ENCODE measurements at regions not wholly inside any gene's neighbourhood (a gene's known extent, or its start where the extent isn't known, plus 50 kb on each side); places are given as distances from the start of the nearest gene placed in this dataset.

DNA sequence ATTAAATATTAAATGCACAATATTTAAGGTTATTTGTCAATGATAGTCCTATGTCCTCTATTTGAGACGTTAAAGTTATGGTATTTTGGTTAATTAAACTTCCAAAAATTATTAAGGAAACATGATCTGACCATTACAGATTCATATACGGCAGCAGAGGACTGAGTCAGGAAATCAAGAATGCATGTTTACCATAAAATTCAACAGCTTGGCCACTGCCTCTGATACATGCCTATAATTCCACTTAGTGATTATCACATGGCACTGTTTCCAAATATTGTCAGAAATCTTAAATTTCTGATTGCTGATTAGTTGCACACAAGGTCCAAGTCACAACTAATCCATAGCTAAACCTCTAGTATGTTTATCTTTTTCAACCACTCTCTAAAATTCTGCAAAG, 232.2 kb upstream of the UGT8 start:
- no peak for DNase-seq (ENCODE audit: low spot score)

DNA sequence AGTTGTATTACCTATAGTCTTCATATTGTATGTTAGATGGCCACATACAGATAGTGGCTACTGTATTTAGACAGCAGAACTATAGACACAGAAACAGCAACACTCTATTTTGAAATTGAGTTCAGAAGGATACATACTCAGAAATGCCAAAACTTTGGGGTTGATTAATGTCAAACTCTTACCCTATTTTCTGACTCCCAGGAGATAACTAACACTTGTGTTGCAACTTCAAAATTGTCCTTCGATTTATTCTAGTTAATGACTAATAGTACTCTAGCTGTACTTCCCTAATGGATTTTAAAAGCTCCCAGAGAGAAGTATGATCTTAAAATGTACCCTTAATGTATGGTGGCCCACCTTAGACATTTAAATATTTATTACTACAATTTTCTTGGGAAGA, 229.9 kb upstream of the UGT8 start:
- no peak for DNase-seq (ENCODE audit: low spot score)

DNA sequence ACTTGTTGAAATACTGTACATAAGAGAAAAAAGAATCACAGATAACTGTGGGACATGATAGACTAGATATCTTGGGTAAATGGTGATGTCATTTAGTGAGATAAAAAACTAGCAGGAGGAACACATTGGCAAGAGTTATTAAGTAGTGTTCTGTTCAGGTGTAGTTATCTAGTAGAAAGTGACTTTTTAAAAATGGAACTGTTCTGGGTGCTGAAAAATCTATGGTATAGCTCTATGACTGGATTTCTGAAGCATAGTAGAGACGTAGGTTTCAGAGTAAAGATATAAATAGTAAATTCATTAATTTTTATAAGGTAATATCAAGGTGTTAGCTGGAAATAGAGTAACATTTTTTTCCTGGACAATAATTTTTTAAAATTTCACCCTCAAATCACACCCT, 225.1 kb upstream of the UGT8 start:
- no peak for DNase-seq (ENCODE audit: low spot score)

DNA sequence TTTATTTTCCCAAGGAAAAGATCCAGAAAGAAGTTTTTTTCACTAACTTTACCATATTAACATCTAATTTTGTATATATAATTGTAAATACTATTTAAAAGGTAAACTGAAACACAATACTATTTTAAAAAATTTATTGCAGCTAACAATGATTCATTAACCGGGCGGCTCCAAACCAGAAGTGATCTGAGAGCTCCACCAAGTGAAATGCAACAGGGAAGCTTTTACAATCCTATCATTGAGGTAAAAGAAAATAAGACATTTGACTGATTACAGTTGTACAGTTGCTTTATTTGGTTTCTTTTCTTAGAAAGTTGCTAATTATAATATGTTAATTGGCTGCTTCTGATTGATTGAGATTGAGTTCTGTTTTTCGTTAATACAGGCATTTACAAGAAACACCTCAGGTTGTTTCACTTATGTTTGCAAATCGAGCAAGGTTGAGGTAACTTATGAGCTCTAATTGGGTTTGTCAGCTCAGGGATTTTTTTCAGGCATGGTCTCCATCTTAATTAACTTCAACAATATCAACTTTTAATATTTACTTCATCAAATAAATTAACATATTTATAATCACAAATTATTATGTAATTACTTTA, 220.2 kb upstream of the UGT8 start:
- DNase-seq (ENCODE audit: low spot score), result peak; percentile 72

DNA sequence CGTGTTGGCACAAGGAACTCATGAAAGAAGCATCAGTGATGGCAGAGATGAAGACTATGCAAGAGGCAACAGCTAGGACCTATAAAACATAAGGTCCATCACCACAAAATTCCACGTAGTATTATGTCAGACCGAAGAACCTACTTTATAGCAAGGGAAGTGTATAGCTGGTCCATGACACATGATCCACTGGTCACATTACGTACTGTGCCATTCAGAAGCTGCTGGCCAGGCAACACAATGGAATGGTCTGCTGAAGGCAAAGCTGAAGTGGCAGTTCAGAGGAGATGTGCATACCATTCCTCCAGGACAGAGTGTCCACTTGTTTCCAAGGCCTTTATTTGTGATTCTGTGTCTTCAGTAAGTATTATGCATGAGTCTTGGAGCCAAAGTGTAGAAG, 215.5 kb upstream of the UGT8 start:
- no peak for DNase-seq (ENCODE audit: low spot score)

DNA sequence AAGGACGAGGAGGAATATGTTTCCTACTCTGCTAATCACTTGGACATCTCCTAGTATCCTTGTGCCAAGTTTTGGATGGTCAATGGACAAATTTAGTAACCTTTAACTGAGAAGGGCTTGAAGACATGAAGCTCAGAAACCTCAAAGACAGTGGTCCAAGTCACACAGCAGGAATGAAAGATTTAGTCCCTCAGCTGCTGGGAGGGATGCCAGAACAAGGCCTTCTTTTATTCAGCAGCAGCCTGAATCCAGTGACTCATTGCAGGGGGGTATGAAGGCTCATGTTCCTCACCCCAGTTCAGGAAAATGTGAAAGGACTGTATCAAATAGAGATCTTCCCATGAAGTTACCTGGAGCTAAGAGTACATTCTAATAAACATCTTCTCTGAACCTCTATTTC, 214.9 kb upstream of the UGT8 start:
- no peak for DNase-seq (ENCODE audit: low spot score)

DNA sequence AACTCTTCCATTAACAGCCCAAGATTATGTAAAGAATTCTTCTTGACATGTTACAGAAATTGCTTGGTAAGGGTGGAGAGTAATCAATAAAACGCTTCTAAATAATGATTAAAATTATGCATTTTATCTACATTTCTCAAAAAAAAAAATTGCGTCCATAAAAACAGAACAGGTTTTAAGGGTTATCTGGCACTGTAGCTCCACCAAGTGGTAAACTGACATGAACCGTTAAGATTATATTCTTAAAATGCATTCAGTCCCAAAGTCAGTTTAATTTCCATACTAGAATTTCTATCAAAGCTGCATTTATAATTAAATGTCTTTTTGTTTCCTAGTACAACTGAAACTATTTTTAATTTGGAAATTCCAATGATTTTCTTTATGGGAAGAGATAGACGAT, 214.0 kb upstream of the UGT8 start:
- peak; percentile 67 for DNase-seq (ENCODE audit: low spot score)

DNA sequence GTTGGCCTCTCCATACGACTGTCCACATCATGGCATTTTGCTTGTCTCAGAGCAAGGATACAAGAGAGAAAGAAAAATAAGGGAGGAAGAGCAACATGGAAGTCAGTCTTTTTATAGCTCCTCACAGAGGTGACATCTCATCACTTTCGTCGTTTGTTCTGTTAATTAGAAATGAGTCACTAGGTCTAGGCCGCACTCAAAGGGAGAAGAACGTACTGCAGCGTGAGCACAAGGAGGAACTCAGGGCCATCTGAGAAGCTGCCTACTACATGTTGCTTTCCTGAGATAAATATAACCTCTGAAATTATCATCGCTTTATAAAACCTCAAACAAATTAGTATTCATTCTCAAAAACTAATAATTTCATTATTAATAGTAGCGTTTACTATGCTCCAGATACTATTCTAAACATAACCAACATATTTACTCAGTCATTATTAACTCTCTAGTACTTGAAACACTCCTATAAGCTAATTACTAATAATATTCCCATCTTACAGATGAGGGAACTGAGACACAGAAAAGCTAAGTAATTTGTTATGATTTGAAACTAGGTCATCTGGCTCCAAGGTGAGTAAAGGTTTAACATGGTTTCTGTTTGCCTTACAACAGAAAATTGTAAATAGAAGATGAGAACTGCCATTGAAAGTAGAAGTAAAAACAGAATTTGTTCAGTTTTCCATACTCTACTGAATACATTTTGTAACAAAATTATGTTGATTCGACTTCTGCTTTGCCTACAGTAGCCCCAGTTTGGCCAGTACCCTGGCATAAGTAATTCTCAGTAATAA, 213.2 kb upstream of the UGT8 start:
- DNase-seq (ENCODE audit: low spot score), result no peak

DNA sequence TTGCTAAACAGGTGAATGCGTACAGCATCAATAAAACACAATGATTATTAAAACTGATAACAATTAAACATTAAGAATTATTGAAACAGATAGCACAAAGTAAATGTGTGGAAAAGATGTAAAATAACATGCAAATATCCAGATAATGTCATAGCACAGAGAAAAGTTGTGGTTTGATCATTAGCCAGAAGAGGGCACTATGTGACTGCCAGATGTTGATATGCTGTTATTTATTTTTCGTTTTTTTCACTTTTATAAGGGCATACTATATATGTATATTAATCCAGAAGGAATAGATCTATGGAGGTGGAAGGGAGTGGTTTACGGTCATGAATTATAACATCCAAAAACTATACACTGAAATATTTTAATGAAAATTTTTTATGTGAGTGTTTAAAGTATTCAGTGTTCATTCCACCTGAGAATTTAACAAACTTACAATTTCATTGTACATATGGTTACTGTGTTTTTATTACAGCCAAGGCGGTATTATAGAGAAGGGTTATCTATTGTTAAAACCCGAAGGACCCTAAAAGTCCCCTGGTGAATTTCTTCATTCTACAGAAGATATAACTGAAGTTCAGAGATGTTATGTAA, 211.9 kb upstream of the UGT8 start:
- DNase-seq (ENCODE audit: low spot score), result no peak

DNA sequence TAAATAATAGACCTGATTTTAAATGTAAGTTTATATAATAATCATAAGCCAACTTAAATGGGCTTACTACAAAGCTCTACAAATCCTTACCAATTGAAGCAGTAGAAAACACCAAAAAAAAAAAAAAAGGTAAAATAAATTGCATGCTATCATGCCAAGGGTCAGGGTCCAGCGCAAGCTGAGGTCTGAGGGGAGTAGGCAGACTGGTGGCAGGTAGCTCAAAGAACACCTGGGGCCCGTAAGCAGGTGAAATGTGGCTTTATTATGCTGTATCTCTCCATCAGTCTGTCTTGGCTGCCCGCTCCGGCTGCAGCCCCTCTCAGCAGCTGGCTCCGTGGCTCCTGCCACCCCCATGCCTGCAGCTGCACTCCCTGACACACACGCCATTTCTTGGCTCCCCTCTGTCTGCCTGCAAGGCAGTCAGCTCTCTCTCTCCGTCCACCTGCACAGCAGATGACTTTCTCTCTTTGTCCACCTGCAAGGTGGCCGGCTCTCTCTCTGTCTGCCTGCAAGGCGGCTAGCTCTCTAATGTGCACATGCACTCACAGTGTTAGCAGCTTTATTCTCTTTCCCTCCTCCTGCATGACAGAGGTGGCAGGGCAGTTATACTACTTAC, 209.4 kb upstream of the UGT8 start:
- DNase-seq (ENCODE audit: low spot score), result no peak

DNA sequence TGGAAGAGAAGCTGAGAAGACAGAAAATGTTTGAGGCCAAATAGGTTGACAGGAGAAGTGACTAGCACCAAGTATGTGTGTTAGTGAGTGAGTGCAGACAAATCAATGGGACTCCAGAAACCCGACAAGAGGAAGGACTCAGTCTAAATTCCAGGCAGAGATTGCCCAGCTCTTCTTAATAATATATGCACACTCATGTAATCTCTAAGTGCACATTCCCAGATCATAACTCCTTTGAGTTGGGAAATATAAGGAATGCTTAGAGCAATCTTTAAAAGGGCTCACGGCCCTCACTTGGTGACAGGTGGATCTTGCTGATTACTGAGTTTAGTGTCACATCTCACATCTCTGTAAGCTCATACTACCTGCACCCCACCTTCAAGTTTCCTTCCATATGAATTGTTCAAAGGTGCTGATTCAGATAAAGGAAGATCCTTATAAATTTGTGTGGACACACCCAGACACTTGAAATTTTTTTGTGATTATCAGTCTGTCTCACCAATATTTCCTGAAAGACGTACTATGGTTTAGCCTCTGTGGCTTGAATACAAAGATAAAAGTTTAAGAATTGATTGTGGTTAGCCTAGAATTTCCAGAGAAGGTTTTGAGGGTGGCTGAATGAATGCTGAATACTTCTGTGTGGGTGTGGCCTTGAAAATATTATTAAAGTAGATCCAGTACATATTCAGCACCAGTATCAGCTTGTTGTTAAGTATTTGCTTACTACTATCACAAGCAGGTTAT, 205.1 kb upstream of the UGT8 start:
- no peak for DNase-seq (ENCODE audit: low spot score)

DNA sequence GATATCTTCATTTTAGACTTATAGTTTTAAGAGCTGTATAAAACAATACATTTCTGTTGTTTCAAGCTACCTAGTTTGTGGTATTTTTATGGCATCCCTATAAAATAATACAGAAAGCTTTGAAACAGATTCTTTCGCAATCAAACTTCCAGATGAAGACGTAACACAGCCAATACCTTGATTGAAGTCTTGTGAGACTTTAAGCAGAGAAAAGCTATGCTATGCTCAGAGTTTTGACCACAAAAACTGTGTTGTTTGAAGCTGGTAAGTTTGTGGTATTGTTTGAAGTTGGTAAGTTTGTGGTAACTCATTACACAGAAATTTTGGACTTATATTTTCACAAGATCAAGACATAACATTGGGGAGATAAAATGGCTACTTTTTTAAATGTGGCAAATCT, 201.8 kb upstream of the UGT8 start:
- no peak for DNase-seq (ENCODE audit: low spot score)

DNA sequence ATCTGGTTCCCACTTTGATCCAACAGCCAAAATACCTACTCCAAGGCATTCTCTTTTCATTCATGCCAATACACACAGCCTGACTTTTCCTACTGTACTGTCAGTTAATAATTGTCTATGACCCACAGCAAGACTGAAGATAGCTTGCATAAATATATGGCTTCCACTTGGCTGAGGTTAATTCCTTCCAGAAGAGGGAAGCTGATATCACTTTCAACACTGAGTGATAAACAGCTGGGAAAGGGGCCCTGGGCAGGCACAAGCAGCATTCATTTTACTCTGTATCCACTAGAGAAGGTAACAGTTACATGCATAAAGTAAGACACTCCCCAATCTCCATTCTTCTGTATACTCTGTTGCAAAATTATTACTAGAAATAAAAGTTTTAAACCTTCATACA, 200.2 kb upstream of the UGT8 start:
- DNase-seq (ENCODE audit: low spot score), result no peak

DNA sequence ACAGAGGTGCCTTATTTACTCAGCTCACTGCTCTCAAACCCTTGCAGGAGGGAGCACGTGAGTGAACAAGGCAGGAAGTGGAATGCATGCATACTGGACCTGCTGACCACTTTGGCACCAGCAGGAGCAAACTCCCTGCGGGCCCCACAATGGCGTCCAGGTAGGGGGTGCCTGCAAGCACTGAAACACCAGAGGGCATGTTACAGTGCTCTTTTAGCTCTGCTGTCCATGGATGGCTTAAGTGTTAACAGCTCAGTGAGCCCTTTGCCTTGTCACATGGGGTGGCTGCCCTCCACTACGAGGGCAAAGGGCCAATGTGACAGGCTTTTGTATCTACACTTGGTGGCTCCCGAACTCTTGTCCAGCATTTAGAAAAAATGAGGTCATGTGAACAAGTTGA, 199.5 kb upstream of the UGT8 start:
- no peak for DNase-seq (ENCODE audit: low spot score)

DNA sequence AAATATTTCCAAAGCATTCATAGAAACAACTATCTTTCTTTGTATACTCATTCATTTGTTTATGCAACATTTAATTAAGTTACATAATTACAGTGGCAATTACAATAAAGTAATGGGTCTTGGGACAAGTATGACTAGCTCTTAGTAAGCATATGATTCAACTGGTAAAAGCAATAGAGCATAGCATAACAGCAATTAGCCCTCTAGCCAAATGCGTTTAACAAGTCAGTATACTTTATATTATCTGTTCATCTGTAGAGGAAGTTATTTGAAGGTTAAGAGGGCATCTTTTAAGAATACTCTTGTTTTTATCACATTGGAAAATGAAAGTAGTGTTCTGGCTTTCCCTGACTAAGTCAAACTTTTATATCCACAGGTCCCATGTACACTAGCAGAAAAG, 198.1 kb upstream of the UGT8 start:
- no peak for DNase-seq (ENCODE audit: low spot score)

DNA sequence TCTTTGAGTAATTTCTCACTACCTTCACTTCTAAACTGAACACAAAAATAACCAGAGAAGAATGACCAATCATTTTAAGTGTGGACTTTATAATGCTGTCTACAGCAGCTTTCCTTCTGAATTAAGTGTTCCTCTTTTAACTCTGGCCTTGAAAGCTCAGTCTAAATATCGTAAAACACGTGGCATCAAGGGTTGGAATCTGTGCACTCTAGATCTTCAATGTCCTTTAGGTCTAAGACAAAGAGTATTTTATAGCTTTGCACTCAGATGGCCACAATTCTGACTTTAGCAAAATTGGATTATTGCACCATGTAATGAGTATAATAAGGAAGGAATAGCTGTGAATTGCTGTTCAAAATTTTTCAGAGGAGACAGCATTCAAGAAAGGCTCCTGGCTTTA, 197.1 kb upstream of the UGT8 start:
- DNase-seq (ENCODE audit: low spot score), result no peak

DNA sequence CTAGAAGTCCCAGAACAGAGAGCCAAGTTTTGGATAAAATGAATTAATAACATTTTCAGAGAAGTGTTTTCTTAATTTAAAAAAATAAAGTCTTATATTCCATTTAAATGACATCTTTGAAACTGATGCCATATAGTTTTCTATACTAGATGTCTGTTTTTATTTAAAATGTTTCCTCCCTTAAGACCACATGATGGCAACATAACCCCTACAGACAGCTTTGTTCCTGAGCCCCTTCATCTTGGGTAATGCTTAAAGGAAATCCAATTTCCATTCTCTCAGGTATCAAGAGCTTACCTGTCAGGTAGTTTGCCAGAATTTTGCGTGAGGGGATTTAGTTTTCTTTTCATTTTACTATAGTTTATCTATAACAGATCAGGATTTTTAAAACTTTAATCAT, 181.4 kb upstream of the UGT8 start:
- no peak for DNase-seq (ENCODE audit: low spot score)

DNA sequence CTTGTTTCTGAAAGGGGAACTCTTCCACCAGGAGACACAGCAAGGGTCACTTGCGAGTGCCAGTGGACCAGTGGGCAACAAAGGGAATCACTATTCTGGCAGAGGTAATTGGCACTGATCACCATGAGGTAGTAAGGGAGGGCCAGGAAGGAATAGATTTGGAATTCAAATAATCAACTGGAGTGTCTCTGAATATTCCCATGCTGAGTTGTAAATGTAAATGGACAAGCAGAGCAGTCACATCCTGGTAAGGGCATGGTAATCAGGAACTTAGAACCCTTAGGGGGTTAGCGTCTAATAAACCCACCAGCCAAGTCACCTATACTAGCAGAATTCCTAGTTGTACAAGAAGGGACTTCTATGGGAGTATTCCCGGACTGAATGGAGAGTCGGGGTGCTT, 178.5 kb upstream of the UGT8 start:
- DNase-seq (ENCODE audit: low spot score), result no peak

DNA sequence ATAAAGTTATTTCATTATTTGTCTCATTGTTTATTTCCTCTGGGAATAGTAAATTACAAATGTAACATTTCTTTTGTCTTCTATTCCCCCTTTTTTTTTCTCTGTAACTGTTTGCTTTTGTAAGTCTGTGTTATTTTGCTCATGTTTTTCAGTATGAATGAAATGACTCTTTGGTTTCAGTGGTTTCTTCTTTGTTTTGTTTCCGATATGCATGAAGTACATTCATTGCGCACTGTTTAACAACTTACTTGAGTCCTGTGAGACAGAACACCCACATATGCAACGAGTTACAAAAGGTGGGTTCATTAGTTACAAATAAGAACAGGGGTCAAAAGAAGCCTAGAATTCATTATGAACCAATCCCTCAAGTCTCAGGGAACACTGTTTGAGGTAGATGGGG, 175.0 kb upstream of the UGT8 start:
- no peak for DNase-seq (ENCODE audit: low spot score)

DNA sequence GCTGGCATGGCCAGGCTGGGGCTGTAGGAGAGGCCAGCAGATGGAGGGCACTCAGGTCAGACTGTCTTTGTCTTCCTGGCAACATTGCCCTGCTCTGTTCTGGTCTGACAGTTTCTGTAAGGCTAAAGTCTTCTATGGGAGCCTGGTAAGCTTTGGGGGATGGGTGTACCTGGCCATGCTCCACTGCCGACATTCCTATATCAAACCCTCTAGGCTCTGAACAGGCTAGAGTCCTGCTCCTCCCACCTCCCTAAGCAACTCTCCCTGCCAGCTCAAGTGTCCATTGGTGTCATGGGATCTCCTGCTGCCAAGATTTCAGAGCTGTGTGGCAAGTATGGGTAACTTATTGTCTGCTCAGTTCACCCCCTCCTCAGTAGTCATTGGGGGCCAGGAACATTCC, 163.5 kb upstream of the UGT8 start:
- DNase-seq (ENCODE audit: low spot score), result no peak

DNA sequence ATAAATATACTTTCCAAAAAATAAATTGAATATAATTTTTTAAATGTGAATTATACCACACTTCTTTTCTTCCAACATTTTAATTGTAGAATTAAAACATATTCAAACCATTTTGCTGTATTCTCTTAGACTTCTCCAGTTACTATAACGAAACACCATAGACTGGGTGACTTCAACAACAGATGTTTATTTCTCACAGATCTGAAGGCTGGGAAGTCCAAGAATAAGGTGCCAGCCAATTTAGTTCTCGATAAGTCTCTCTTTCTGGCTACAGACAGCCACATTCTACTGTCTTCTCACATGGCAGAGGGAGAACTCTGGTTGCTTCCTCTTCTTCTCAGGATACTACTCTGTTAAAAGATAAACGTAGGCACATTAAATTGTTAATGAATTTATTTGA, 155.8 kb upstream of the UGT8 start:
- DNase-seq (ENCODE audit: low spot score), result no peak

DNA sequence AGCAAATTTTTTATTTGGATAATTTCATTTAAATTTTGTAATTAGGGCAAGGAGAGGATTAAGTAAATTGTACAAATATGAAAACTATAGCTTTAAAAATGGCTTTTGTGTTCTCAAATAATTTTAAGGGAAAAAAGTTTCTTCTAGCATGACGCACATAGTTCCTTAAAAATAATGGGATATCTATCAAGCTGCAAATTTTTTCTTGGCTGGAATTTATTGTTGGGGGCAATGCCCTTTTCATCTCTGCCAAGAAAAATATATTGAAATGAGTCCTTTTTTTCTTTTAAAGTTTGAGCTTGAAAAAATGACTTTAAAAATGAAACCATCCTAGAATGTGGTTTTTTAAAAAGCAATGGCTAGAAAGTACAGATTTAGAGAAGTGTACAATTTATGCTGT, 154.4 kb upstream of the UGT8 start:
- DNase-seq (ENCODE audit: low spot score), result no peak
